NCI-H2227 treated with DMSO at 0.1 percent for 48 hours (cell line): ENCODE measurements at regions not wholly inside any gene's neighbourhood (a gene's known extent, or its start where the extent isn't known, plus 50 kb on each side); places are given as distances from the start of the nearest gene placed in this dataset.
"Not testable (repeated sequence)": the region's sequence is repeated elsewhere in the genome, so short reads cannot be mapped to it uniquely, and the experiment has no call there.

Source experiments
- DNase-seq: peaks from one replicate; lab custom pipeline; 2025; lab: John Stamatoyannopoulos, UW

DNA sequence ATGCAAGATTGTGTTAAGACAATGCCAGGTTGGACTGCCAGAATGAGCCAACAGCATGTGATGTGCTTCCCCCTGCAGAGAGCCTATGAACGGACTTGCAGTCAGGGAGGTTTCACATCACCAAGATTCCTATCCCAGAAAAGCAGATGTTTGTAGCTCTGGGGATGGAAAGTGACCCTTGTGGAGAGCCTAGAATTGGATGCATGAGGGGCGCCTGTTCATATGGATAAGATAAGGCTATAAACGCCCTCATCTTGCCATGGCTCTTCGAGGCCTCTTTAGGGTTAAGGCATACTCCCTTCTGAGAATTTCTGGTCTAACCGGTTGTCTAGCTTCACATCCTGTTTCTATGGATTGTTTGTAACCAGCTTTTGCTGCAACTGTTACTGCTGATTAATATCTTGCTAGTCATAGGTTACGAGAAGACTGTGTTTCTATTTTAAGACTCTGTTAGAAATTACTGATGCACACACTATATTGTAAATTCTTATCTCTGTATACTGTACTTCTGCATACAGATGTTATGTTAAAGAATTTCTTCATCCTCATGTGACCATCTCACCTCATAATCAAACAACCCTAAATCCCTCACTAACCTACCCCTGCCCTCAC is 295.8 kb downstream of the PTGER3 start:
- DNase-seq = not testable (repeated sequence)

DNA sequence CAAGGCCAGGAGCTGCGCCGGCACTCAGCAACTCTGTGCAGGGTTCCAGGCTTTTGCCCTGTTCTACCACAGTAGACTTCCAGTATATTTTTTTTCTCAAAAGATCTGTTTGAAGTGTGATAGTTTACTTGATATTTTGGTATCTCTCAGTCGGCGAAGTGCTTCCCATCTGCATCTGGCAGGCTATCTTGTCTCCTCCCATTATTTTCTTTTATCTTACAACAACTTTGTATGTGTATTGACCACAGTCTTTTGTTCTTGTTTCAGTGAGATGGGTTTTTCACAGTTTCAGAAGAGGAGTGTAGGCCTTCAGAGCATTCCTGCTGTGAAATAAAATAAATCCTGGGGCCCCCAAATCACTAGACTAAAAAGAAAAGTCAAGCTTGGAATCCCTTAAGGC is 292.9 kb downstream of the PTGER3 start:
- no peak for DNase-seq

- DNase-seq = no peak
These were observed 287.5 kb downstream of the PTGER3 start for GRCh38 chr1:70760154-70760553.

- no peak for DNase-seq
These were observed 285.2 kb downstream of the PTGER3 start for GRCh38 chr1:70762386-70762785.

DNA sequence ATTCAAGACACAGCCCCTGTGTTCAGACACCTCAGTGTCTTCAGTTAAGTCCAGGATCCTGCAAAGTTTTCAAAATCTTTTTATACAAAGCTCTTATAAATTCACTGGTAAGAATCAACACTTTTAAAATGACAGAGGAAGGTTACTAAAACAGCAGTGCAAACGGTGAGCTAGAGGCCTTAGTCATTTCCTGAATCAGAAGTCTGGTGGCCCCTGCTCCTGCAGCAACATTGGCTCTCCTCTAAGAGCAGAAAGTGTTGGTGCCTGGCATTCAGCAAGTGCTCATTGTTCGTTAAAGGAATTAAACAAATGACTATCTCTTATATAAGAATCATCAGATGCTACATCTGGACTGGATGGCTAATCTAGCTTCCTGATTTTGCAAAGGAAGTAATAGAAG is 282.9 kb downstream of the PTGER3 start:
- DNase-seq = no peak

DNA sequence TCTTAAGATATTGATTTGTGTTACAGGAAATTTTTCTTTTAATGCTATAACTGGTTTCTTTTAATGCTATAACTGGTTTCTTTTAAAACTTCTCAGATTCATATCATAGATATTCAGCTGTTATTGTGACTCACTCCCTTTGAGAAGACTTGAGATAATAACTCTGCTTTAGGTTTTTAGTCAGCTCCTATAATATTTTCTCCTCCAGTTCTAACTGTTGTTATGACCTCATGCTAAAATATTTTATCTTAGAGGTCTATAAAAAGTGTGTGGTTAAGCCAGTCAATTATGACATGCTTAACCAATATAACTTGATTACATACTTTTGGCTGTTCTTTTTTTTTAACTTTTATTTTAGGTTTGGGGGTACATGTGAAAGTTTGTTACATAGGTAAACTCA is 280.2 kb downstream of the PTGER3 start:
- DNase-seq = no peak

GRCh38 chr1:70768216-70768615 is 279.4 kb downstream of the PTGER3 start:
- no peak for DNase-seq

DNA sequence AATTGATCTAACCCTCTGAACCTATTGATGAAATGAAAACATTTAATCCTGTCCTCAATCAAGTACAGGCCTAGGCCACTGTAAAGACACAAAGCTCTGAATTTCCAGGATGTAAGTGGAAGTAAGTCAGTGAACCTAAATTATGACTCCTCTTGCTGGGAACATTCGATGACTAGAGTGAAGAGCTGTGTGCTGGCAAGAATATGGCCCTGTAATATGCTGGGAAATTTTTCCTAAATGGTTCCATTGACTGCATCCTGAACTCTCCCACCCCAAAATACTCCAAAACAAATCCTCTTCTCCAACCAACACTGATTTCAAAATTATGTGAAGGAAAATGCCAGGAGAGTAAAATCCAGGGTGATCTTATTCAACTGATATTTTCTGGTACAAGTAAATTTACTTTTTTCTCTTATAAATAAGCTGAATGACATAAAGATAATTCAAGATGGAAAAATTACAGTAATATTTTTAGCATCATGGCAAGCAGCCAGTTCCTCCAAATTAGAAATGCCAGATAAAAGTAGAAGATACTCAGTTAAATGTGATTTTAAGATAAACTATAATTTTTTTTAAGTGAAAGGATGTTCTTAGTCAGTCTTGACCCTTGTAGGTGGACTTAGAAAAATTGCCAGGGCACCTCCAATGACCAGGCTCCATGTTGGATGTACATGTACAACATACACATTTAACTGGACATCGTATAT is 269.4 kb downstream of the PTGER3 start:
- no peak for DNase-seq

- no peak for DNase-seq
These were observed 268.7 kb downstream of the PTGER3 start for GRCh38 chr1:70778934-70779333.

DNA sequence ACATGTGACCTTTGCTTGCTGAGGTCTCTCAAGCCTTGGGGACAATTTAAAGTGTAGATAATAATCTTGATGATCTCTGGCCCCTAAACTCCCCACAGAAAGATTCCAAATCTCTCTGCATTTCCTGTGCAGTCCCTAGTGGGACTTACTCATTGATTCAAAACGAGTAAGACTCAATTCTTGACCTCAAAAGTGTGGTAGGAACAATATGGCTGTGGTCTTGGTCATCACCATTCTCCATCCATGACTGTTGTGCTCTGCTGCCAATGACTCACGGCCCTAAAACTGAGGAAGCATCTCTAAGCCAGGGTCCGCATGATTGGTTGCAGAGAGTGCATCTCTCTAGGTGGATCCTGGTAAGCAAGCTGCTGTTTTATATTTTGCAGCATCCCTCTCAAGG is 268.0 kb downstream of the PTGER3 start:
- no peak for DNase-seq

GRCh38 chr1:70785287-70785686 is 262.3 kb downstream of the PTGER3 start:
- no peak for DNase-seq

- no peak for DNase-seq
These were observed 257.2 kb downstream of the PTGER3 start for GRCh38 chr1:70790232-70790923.

DNA sequence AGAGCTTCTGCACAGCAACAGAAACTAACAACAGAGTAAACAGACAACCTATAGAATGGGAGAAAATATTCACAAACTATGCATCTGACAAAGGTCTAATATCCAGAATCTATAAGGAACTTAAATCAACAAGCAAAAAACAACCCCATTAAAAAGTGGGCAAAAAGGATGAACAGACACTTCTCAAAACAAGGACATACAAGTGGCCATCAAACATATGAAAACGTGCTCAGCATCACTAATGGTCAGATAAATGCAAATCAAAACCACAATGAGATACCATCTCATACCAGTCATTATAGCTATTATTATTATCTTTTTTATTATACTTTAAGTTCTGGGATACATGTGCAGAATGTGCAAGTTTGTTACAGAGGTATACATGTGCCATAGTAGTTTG is 252.6 kb downstream of the PTGER3 start:
- DNase-seq = not testable (repeated sequence)

GRCh38 chr1:70796298-70796697 is 251.3 kb downstream of the PTGER3 start:
- DNase-seq = not testable (repeated sequence)

DNA sequence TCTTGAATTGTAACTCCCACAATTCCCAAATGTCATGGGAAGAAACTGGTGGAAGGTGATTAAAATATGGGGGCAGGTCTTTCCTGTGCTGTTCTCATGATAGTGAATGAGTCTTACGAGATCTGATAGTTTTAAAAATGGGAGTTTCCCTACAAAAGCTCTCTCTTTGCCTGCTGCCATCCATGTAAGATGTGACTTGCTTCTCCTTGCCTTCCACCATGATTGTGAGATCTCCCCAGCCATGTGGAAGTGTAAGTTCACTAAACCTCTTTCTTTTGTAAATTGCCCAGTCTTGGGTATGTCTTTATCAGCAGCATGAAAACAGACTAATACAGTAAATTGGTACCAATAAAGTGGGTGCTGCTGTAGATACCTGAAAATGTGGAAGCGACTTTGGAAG is 245.0 kb downstream of the PTGER3 start:
- not testable (repeated sequence) for DNase-seq

DNA sequence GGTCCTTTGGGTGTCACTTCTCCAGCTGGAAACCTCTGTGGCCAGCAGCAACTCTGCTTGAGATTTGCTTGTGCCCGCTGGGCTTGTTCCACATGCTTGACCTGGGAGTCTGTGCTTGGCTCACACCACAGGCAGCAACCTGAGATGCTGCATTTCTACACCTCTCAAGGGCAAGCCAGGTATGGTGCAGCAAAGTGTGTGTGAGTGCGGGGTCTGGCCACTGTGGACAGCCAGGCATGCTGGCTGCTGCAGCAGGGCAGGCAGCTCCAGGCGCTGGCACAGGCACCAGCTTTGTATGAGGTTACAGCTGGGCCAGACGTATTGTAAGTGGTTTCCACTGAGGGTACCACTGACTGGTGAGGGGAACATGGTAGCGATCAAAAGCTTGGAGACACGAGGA is 242.0 kb downstream of the PTGER3 start:
- DNase-seq = no peak

DNA sequence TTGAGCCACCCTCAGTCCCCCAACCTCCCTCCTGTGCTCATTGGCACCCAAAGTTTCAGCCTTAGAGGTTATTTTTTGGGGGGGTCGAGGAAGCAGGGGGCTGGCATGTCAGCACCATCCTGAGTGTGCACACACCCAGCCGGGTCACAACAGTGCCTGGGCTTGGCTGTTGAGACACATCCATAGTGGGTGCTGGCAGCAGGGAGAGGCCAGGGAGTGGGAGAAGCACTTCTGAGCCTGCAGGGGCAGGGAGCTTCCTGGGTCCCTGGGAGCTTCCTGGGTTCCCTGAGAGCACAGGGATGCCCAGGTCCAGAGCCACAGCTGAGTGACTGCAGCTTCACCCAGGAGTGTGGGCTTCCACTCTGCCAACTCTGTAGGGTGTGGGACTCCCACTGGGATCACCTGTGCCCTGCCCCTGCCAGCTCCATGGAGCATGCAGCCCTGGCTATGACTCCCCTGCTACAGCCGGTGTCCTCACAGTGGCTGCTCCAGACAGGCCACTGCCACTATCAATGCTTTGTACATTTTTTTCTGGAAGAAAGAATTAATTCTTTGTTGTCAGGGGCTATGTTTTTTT is 240.4 kb downstream of the PTGER3 start:
- DNase-seq = no peak

GRCh38 chr1:70809069-70809468 is 238.5 kb downstream of the PTGER3 start:
- no peak for DNase-seq

DNA sequence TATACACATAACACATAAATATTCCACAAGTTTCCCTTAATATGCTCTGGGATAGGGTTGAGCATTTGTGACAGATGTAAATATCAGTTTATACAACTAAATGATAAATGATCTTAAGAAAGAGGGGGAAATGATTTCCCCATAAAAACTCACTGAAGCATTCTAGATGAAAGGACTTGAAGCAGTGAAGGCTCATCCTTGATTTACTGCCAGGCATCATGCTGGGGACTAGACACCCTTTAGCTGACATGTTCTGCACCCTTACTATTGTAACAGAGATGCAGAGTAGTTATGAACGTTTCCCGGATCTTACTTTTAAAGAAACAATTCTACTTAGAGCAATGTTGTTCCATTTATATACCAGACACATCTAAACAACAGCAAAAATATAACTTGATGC is 235.8 kb downstream of the PTGER3 start:
- DNase-seq = no peak

GRCh38 chr1:70812442-70813109 is 235.0 kb downstream of the PTGER3 start:
- no peak for DNase-seq

DNA sequence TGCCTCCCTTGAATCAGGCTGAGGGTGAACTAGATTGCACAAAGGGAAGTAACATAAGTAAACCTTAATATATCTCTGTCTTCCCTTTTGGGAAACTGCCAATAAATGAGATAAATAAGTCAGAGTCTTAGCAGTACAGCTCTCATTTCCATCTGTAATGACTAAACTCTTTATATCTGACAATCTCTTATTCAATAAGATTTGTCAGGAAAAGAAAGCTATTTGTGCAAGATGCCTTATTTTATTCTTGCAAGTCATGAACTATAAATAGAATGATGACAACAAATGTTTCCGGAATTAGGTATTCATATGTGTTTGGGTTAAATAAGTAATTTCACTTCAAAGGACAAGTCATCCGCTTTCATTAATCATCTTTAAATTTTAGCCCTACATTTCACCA is 229.2 kb downstream of the PTGER3 start:
- DNase-seq = no peak

- no peak for DNase-seq
These were observed 228.4 kb downstream of the PTGER3 start for GRCh38 chr1:70819231-70819630.
